Neutrophil (primary cell): ENCODE measurements at regions not wholly inside any gene's neighbourhood (a gene's known extent, or its start where the extent isn't known, plus 50 kb on each side); places are given as distances from the start of the nearest gene placed in this dataset.

Experiments
- H3K27ac ChIP-seq: fragments of 200-600 bp; sonication (generic); 2 replicates; pipeline ENCODE4 v1.5.1; 2016; ENCODE audit warnings: mild to moderate bottlenecking, moderate library complexity
- H3K27me3 ChIP-seq: fragments of 200-600 bp; sonication (generic); 2 replicates; pipeline ENCODE4 v1.6.0; 2016; ENCODE audit warnings: mild to moderate bottlenecking
- H3K36me3 ChIP-seq: fragments of 200-600 bp; sonication (generic); 2 replicates; pipeline ENCODE4 v1.5.1; 2017
- H3K4me1 ChIP-seq, 2 experiments: fragments of 200-600 bp in 1 of 2; sonication (generic) in 1 of 2; 1 replicate in 1 of 2; 2 replicates in 1 of 2; pipeline versions ENCODE4 v1.5.1 to v1.6.1; 2013 to 2016; ENCODE audit warnings: low read depth in 1 of 2, low read length in 1 of 2, mild to moderate bottlenecking in 1 of 2, moderate library complexity in 1 of 2; ENCODE audit not compliant: control insufficient read depth in 1 of 2, insufficient read depth in 1 of 2
- H3K4me3 ChIP-seq, 2 experiments: fragments of 200-600 bp in 1 of 2; sonication (generic) in 1 of 2; 1 replicate in 1 of 2; 2 replicates in 1 of 2; pipeline ENCODE4 v1.5.1; 2013 to 2016; ENCODE audit warnings: low read depth in 1 of 2, low read length in 1 of 2, mild to moderate bottlenecking in 1 of 2, moderate library complexity in 1 of 2
- H3K9me3 ChIP-seq: fragments of 200-600 bp; sonication (generic); 2 replicates; pipeline ENCODE4 v1.5.1; 2016
- CTCF ChIP-seq: fragments of 200-600 bp; sonication (generic); IDR thresholded peaks from 2 replicates; pipeline ENCODE4 v1.5.1; 2016; ENCODE audit warnings: antibody characterized with exemption

- TF ChIP-seq CTCF = no peak
- no peak overlapping the region for H3K4me3 ChIP-seq
- no peak overlapping the region for H3K27ac ChIP-seq
- H3K4me1 ChIP-seq = no peaks in the 10 kb centered on the region
- no peaks in the 10 kb centered on the region for H3K27me3 ChIP-seq
- H3K9me3 ChIP-seq = no peaks in the 10 kb centered on the region
- no peaks in the 10 kb centered on the region for H3K36me3 ChIP-seq
Observed at GRCh38 chr6:157741321-157741947, 81.6 kb upstream of the SNX9 start.

GRCh38 chr6:157741948-157742556, 81.0 kb upstream of the SNX9 start:
- no peak overlapping the region for H3K27ac ChIP-seq
- H3K4me3 ChIP-seq = no peak overlapping the region
- TF ChIP-seq CTCF = no peak
- H3K27me3 ChIP-seq = peaks cover 4% of the 10 kb centered on the region
- no peaks in the 10 kb centered on the region for H3K9me3 ChIP-seq
- no peaks in the 10 kb centered on the region for H3K4me1 ChIP-seq
- no peaks in the 10 kb centered on the region for H3K36me3 ChIP-seq

- H3K9me3 ChIP-seq = no peaks in the 10 kb centered on the region
- no peaks in the 10 kb centered on the region for H3K36me3 ChIP-seq
- H3K27ac ChIP-seq = no peak overlapping the region
- no peak overlapping the region for H3K4me3 ChIP-seq
- no peak for TF ChIP-seq CTCF
- no peaks in the 10 kb centered on the region for H3K4me1 ChIP-seq
- peaks cover 5% of the 10 kb centered on the region for H3K27me3 ChIP-seq
Observed at GRCh38 chr6:157744102-157744601, 78.9 kb upstream of the SNX9 start.

- no peak overlapping the region for H3K4me3 ChIP-seq
- no peaks in the 10 kb centered on the region for H3K36me3 ChIP-seq
- peaks cover 5% of the 10 kb centered on the region for H3K27me3 ChIP-seq
- H3K27ac ChIP-seq = no peak overlapping the region
- H3K9me3 ChIP-seq = no peaks in the 10 kb centered on the region
- H3K4me1 ChIP-seq = no peaks in the 10 kb centered on the region
- no peak for TF ChIP-seq CTCF
Observed at GRCh38 chr6:157746897-157747296, 76.1 kb upstream of the SNX9 start.

- H3K9me3 ChIP-seq = no peaks in the 10 kb centered on the region
- H3K4me1 ChIP-seq = no peaks in the 10 kb centered on the region
- H3K27ac ChIP-seq = no peak overlapping the region
- peaks cover 5% of the 10 kb centered on the region for H3K27me3 ChIP-seq
- no peak overlapping the region for H3K4me3 ChIP-seq
- H3K36me3 ChIP-seq = no peaks in the 10 kb centered on the region
- no peak for TF ChIP-seq CTCF
Observed at GRCh38 chr6:157747370-157747769, 75.7 kb upstream of the SNX9 start.
